A549 (cell line): ENCODE measurements at regions not wholly inside any gene's neighbourhood (a gene's known extent, or its start where the extent isn't known, plus 50 kb on each side); places are given as distances from the start of the nearest gene placed in this dataset.

ENCODE experiments used
- ATAC-seq, 2 experiments: fragments of 200-7000 bp in 1 of 2; fragments of >200 bp in 1 of 2; cut with Nextera tagmentation in 1 of 2; cut with Tn5 transposase in 1 of 2; 3 replicates each; pipeline versions ENCODE4 v1.8.0 to v1.9.1; 2018 to 2020; ENCODE audit warnings: mild to moderate bottlenecking in 1 of 2, moderate library complexity in 1 of 2
- CTCF ChIA-PET: fragments of 300-600 bp; sonication (Branson Sonifier 250); formaldehyde crosslinking; extraction: SDS; loops from one replicate; lab custom pipeline; 2021; ENCODE audit warnings: antibody characterized with exemption, inconsistent platforms; lab: Yijun Ruan, JAX
- POLR2A ChIA-PET: fragments of 350-600 bp; formaldehyde crosslinking; extraction: SDS; loops from one replicate; lab custom pipeline; 2021; ENCODE audit warnings: antibody characterized with exemption, inconsistent platforms; lab: Yijun Ruan, JAX
- DNase-seq, 2 experiments: peaks; one replicate each; pipeline versions ENCODE4 v3.0.0 to v3.0.0-alpha.2; 2011 to 2016; ENCODE audit warnings: low read depth in 1 of 2, low spot score in 1 of 2
- FAIRE-seq: peaks from 2 replicates; lab custom pipeline; 2011; peaks lifted over from hg19 to GRCh38; lab: Jason Lieb, UNC
- H3K27ac ChIP-seq, 2 experiments: fragments of >200 bp; sonication (Bioruptor Twin); formaldehyde crosslinking; 3 replicates each; pipeline ENCODE4 v1.5.1; 2016 to 2017
- H3K4me1 ChIP-seq: fragments of >200 bp; sonication (Bioruptor Twin); formaldehyde crosslinking; 3 replicates; pipeline ENCODE4 v1.6.1; 2016
- H3K4me2 ChIP-seq: fragments of >200 bp; sonication (Bioruptor Twin); formaldehyde crosslinking; 3 replicates; pipeline ENCODE4 v1.6.1; 2016
- H3K4me3 ChIP-seq: fragments of >200 bp; sonication (Bioruptor Twin); formaldehyde crosslinking; 3 replicates; pipeline ENCODE4 v1.5.1; 2016
- H3K9me3 ChIP-seq: fragments of >200 bp; sonication (Bioruptor Twin); formaldehyde crosslinking; 3 replicates; pipeline ENCODE4 v1.6.1; 2016
- ATOH8 ChIP-seq: fragments of 250-450 bp; sonication (Bioruptor Pico); IDR thresholded peaks from 2 replicates; pipeline ENCODE4 v1.5.0; 2020; ENCODE audit warnings: low read depth, mild to moderate bottlenecking, moderate library complexity
- BCL3 ChIP-seq: fragments of >200 bp; sonication (Bioruptor Twin); formaldehyde crosslinking; IDR thresholded peaks from 3 replicates; pipeline ENCODE4 v1.6.1; 2016
- EP300 ChIP-seq, 2 experiments: fragments of >200 bp; sonication (Bioruptor Twin); formaldehyde crosslinking; IDR thresholded peaks; 2 replicates in 1 of 2; 3 replicates in 1 of 2; pipeline ENCODE4 v1.6.1; 2016 to 2017
- FOSB ChIP-seq: fragments of 250-450 bp; sonication (Bioruptor Pico); IDR thresholded peaks from 2 replicates; pipeline ENCODE4 v1.5.0; 2020; ENCODE audit warnings: mild to moderate bottlenecking, moderate library complexity
- FOSL2 ChIP-seq, 2 experiments: fragments of 450-650 bp in 1 of 2; fragments of >200 bp in 1 of 2; sonication (Bioruptor Twin) in 1 of 2; formaldehyde crosslinking; IDR thresholded peaks; 2 replicates each; pipeline versions ENCODE4 v1.5.0 to v1.6.1; 2016 to 2020; ENCODE audit warnings: mild to moderate bottlenecking in 1 of 2, moderate library complexity in 1 of 2
- HES2 ChIP-seq: fragments of >200 bp; sonication (Bioruptor Twin); formaldehyde crosslinking; IDR thresholded peaks from 2 replicates; pipeline ENCODE4 v1.6.1; 2016
- HEYL ChIP-seq: fragments of 250-450 bp; sonication (Bioruptor Pico); IDR thresholded peaks from 2 replicates; pipeline ENCODE4 v1.8.0; 2021; ENCODE audit warnings: mild to moderate bottlenecking, moderate library complexity
- HMGXB4 ChIP-seq: fragments of 250-450 bp; sonication (Bioruptor Pico); IDR thresholded peaks from 2 replicates; pipeline ENCODE4 v1.5.0; 2021; ENCODE audit warnings: mild to moderate bottlenecking, moderate library complexity, borderline replicate concordance
- HOXA7 ChIP-seq: fragments of 250-450 bp; sonication (Bioruptor Pico); IDR thresholded peaks from 2 replicates; pipeline ENCODE4 v1.5.0; 2020; ENCODE audit warnings: mild to moderate bottlenecking, moderate library complexity
- HOXB5 ChIP-seq: fragments of 250-450 bp; sonication (Bioruptor Pico); IDR thresholded peaks from 2 replicates; pipeline ENCODE4 v1.5.0; 2020; ENCODE audit warnings: mild to moderate bottlenecking, moderate library complexity
- JUNB ChIP-seq: fragments of >200 bp; sonication (Bioruptor Twin); formaldehyde crosslinking; IDR thresholded peaks from 2 replicates; pipeline ENCODE4 v1.6.1; 2016
- MAFK ChIP-seq: fragments of 450-650 bp; IDR thresholded peaks from 2 replicates; pipeline ENCODE4 v1.6.1; 2014; ENCODE audit not compliant: partially characterized antibody
- MAZ ChIP-seq: fragments of 150-350 bp; IDR thresholded peaks from 2 replicates; pipeline ENCODE4 v1.6.1; 2014; ENCODE audit warnings: antibody characterized with exemption, low read depth, low read length, borderline replicate concordance
- NPAS2 ChIP-seq: fragments of 250-450 bp; sonication (Bioruptor Pico); IDR thresholded peaks from 2 replicates; pipeline ENCODE4 v1.8.0; 2022; ENCODE audit warnings: mild to moderate bottlenecking, moderate library complexity, borderline replicate concordance
- NR3C1 ChIP-seq: fragments of >200 bp; sonication (Bioruptor Twin); formaldehyde crosslinking; IDR thresholded peaks from 3 replicates; pipeline ENCODE4 v1.6.1; 2017
- POLR2A ChIP-seq: IDR thresholded peaks from 2 replicates; pipeline ENCODE4 v1.6.1; 2012; ENCODE audit warnings: mild to moderate bottlenecking, low read length
- RCOR1 ChIP-seq: fragments of 150-350 bp; IDR thresholded peaks from 2 replicates; pipeline ENCODE4 v1.6.1; 2014; ENCODE audit warnings: antibody characterized with exemption, low read length, low read depth
- REST ChIP-seq: fragments of 200-600 bp; sonication (generic); IDR thresholded peaks from 2 replicates; pipeline ENCODE4 v1.6.1; 2016; ENCODE audit warnings: antibody characterized with exemption, mild to moderate bottlenecking, moderate library complexity
- RFX5 ChIP-seq: fragments of 450-650 bp; IDR thresholded peaks from 2 replicates; pipeline ENCODE4 v1.7.1; 2014; ENCODE audit warnings: antibody characterized with exemption, mild to moderate bottlenecking, moderate library complexity
- SMC3 ChIP-seq: fragments of >200 bp; sonication (Bioruptor Twin); formaldehyde crosslinking; IDR thresholded peaks from 3 replicates; pipeline ENCODE4 v1.6.1; 2018; ENCODE audit warnings: inconsistent platforms
- SREBF2 ChIP-seq: fragments of 450-650 bp; IDR thresholded peaks from 2 replicates; pipeline ENCODE4 v1.6.1; 2014; ENCODE audit warnings: mild to moderate bottlenecking, moderate library complexity
- TP53 ChIP-seq: fragments of 250-450 bp; sonication (Bioruptor Pico); IDR thresholded peaks from 2 replicates; pipeline ENCODE4 v1.5.0; 2021; ENCODE audit warnings: mild to moderate bottlenecking, moderate library complexity
- ZSCAN20 ChIP-seq: fragments of 250-450 bp; sonication (Bioruptor Pico); IDR thresholded peaks from 2 replicates; pipeline ENCODE4 v1.8.0; 2022; ENCODE audit warnings: mild to moderate bottlenecking, moderate library complexity
- WGBS: methylation state at CpG from one replicate; pipeline ENCODE4 v1.1.6; 2017; ENCODE audit errors: missing lambda C conversion rate; 5-methylcytosine and 5-hydroxymethylcytosine counted together

- ChIA-PET POLR2A (no interaction called here), CTCF (no interaction called here)
- no peak overlapping the region for H3K4me2 ChIP-seq
- 20% methylated on average over 3 of the region's 3 CpGs for whole genome bisulfite sequencing
- H3K27ac ChIP-seq = no peak overlapping the region
- TF ChIP-seq SMC3 = no peak
- TF ChIP-seq MAZ = no peak
- no peak for TF ChIP-seq SREBF2
- no peak for TF ChIP-seq JUNB
- no peak for TF ChIP-seq HOXB5 (CRISPR knock-in tag)
- TF ChIP-seq POLR2A = no peak
- no peak for TF ChIP-seq ZSCAN20 (CRISPR knock-in tag)
- TF ChIP-seq BCL3 = no peak
- TF ChIP-seq EP300 (IDR thresholded peaks at IDR 0.05) = no peak
- no peak for TF ChIP-seq REST
- no peak for TF ChIP-seq HES2
- no peak for FAIRE-seq
- no peak overlapping the region for H3K4me3 ChIP-seq
- H3K4me1 ChIP-seq = no peaks in the 10 kb centered on the region
- no peaks in the 10 kb centered on the region for H3K9me3 ChIP-seq
- DNase-seq = no peak
- no peak for ATAC-seq
Measured at GRCh38 chr6:103002282-103002681, 1608.8 kb downstream of the GRIK2 start.

GRCh38 chr6:103001724-103002123 is 1608.2 kb downstream of the GRIK2 start:
- H3K9me3 ChIP-seq = no peaks in the 10 kb centered on the region
- WGBS = 20% methylated on average over 1 of the region's 1 CpG
- POLR2A ChIA-PET = no interaction called here
- H3K27ac ChIP-seq = no peak overlapping the region
- H3K4me2 ChIP-seq = no peak overlapping the region
- ATAC-seq = no peak
- CTCF ChIA-PET = no interaction called here
- no peak for FAIRE-seq
- no peaks in the 10 kb centered on the region for H3K4me1 ChIP-seq
- TF ChIP-seq RFX5 (no peak), EP300 (IDR thresholded peaks at IDR 0.05) (no peak), POLR2A (no peak), FOSB (CRISPR knock-in tag) (no peak), HOXB5 (CRISPR knock-in tag) (no peak), MAFK (no peak), ATOH8 (CRISPR knock-in tag) (no peak), FOSL2 (IDR thresholded peaks at IDR 0.05) (no peak), FOSL2 (CRISPR knock-in tag; IDR thresholded peaks at IDR 0.05) (no peak), NR3C1 (no peak), HOXA7 (CRISPR knock-in tag) (no peak), TP53 (CRISPR knock-in tag) (no peak), HMGXB4 (CRISPR knock-in tag) (no peak), HEYL (no peak), RCOR1 (no peak), NPAS2 (CRISPR knock-in tag) (no peak)
- H3K4me3 ChIP-seq = no peak overlapping the region
- no peak for DNase-seq
